MM.1S (cell line): ENCODE measurements at regions not wholly inside any gene's neighbourhood (a gene's known extent, or its start where the extent isn't known, plus 50 kb on each side); places are given as distances from the start of the nearest gene placed in this dataset.

Source experiments
- DNase-seq: peaks from one replicate; pipeline ENCODE4 v3.0.0-alpha.2; 2015
- H2AFZ ChIP-seq: fragments of 300-600 bp; sonication (generic); 2 replicates; pipeline ENCODE4 v1.6.0; 2016; ENCODE audit warnings: antibody characterized with exemption, low read length
- H3F3A ChIP-seq: fragments of 300-600 bp; sonication (generic); 2 replicates; pipeline ENCODE4 v1.6.1; 2016; ENCODE audit warnings: mild to moderate bottlenecking, antibody characterized with exemption, low read length, moderate library complexity, mixed read lengths; ENCODE audit not compliant: insufficient read depth
- H3K27ac ChIP-seq: fragments of 300-600 bp; sonication (generic); 2 replicates; pipeline ENCODE4 v1.5.1; 2016; ENCODE audit warnings: mild to moderate bottlenecking, low read length
- H3K27me3 ChIP-seq: fragments of 300-600 bp; sonication (generic); replicated peaks from 2 replicates; pipeline ENCODE4 v1.6.0; 2016; ENCODE audit warnings: low read length; ENCODE audit not compliant: insufficient read depth
- H3K36me3 ChIP-seq: fragments of 300-600 bp; sonication (generic); replicated peaks from 2 replicates; pipeline ENCODE4 v1.6.1; 2016; ENCODE audit warnings: mild to moderate bottlenecking, low read length, mixed read lengths; ENCODE audit not compliant: insufficient read depth
- H3K4me1 ChIP-seq: fragments of 300-600 bp; sonication (generic); 2 replicates; pipeline ENCODE4 v1.6.1; 2016; ENCODE audit warnings: low read length, mixed read lengths
- H3K4me2 ChIP-seq: fragments of 300-600 bp; sonication (generic); 2 replicates; pipeline ENCODE4 v1.6.0; 2016; ENCODE audit warnings: low read depth, low read length
- H3K4me3 ChIP-seq: fragments of 300-600 bp; sonication (generic); 2 replicates; pipeline ENCODE4 v1.5.1; 2016; ENCODE audit warnings: low read length, mixed read lengths
- H3K79me2 ChIP-seq: fragments of 300-600 bp; sonication (generic); 2 replicates; pipeline ENCODE4 v1.6.1; 2016; ENCODE audit warnings: mixed run types, low read length, mixed read lengths
- H3K9ac ChIP-seq: fragments of 300-600 bp; sonication (generic); 2 replicates; pipeline ENCODE4 v1.6.1; 2016; ENCODE audit warnings: low read length, mixed read lengths
- H3K9me2 ChIP-seq: fragments of 300-600 bp; sonication (generic); replicated peaks from 2 replicates; pipeline ENCODE4 v1.6.1; 2016; ENCODE audit warnings: mild to moderate bottlenecking, low read length, mixed read lengths; ENCODE audit not compliant: insufficient read depth
- H3K9me3 ChIP-seq: fragments of 300-600 bp; sonication (generic); replicated peaks from 2 replicates; pipeline ENCODE4 v1.6.1; 2016; ENCODE audit warnings: mild to moderate bottlenecking, low read length, mixed read lengths; ENCODE audit not compliant: insufficient read depth
- H4K20me1 ChIP-seq: fragments of 300-600 bp; sonication (generic); 2 replicates; pipeline ENCODE4 v1.6.1; 2016; ENCODE audit warnings: mild to moderate bottlenecking, low read length, moderate library complexity, mixed read lengths; ENCODE audit not compliant: insufficient read depth
- EZH2 ChIP-seq: fragments of 300-600 bp; sonication (generic); optimal IDR thresholded peaks from 2 replicates; pipeline ENCODE3; 2017; ENCODE audit warnings: low read depth, mild to moderate bottlenecking, antibody characterized with exemption, low read length, mixed read lengths
- EZH2phosphoT487 ChIP-seq: fragments of 300-600 bp; sonication (generic); IDR thresholded peaks from 2 replicates; pipeline ENCODE4 v1.6.1; 2018; ENCODE audit warnings: antibody characterized with exemption, low read length
- TF ChIP-seq, protein P1 (sequence below): fragments of 300-600 bp; sonication (generic); IDR thresholded peaks from 2 replicates; pipeline ENCODE4 v1.5.1; 2016; ENCODE audit warnings: antibody characterized with exemption, low read length, mixed read lengths

DNA sequence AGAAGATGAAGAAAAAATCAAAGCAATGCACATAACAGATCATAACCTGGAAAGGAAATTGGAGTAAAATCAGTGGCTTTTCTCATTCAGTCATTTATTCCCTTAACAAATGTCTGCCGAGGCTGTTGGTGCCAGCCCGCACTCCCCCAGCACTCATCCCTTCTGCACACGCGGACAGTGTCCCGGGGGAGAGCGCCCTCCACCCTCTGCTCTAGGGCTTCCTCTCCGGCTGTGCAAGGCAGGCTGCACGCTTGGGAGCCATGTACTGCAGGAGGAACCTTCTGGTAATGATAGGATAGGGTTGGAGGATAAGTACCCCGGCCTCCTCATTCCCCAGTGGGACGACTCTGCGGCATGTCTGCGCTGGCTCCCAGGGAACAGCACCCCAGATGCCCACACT is 134.5 kb downstream of the PAX1 start:
- no peak overlapping the region for H2AFZ ChIP-seq
- no peak overlapping the region for H3K27ac ChIP-seq
- H3K4me3 ChIP-seq: no peak overlapping the region
- no peaks in the 10 kb centered on the region for H3K9me3 ChIP-seq
- no peaks in the 10 kb centered on the region for H3K9me2 ChIP-seq
- H3K4me2 ChIP-seq: no peak overlapping the region
- no peak for DNase-seq
- H3K9ac ChIP-seq: no peak overlapping the region
- no peaks in the 10 kb centered on the region for H3K4me1 ChIP-seq
- no peaks in the 10 kb centered on the region for H4K20me1 ChIP-seq
- TF ChIP-seq EZH2phosphoT487: no peak
- no peak for TF ChIP-seq EZH2
- TF ChIP-seq, protein P1, sequence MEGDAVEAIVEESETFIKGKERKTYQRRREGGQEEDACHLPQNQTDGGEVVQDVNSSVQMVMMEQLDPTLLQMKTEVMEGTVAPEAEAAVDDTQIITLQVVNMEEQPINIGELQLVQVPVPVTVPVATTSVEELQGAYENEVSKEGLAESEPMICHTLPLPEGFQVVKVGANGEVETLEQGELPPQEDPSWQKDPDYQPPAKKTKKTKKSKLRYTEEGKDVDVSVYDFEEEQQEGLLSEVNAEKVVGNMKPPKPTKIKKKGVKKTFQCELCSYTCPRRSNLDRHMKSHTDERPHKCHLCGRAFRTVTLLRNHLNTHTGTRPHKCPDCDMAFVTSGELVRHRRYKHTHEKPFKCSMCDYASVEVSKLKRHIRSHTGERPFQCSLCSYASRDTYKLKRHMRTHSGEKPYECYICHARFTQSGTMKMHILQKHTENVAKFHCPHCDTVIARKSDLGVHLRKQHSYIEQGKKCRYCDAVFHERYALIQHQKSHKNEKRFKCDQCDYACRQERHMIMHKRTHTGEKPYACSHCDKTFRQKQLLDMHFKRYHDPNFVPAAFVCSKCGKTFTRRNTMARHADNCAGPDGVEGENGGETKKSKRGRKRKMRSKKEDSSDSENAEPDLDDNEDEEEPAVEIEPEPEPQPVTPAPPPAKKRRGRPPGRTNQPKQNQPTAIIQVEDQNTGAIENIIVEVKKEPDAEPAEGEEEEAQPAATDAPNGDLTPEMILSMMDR: no peak
- H3K79me2 ChIP-seq: no peaks in the 10 kb centered on the region
- no peaks in the 10 kb centered on the region for H3K27me3 ChIP-seq
- no peaks in the 10 kb centered on the region for H3K36me3 ChIP-seq
- H3F3A ChIP-seq: no peaks in the 10 kb centered on the region

DNA sequence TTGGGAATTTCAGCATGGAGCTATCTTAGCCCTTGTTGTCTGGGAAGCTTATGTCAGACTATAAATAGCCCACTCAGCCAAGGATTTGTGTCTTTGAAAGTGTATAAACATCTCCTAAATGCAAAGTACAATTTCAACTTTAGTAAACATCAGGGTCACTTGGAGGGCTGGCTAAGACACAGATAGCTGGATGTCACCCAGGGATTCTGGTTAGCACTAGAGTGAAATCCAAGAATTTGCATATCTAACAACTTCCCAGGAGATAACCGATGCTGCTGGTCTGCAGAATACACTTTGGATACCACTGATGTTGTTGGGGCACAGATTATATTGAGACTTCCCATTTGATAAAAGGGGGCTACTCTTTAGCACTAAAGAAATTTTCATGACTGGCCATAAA is 130.9 kb downstream of the PAX1 start:
- Histone ChIP-seq H3K27ac (no peak overlapping the region), H3K79me2 (no peaks in the 10 kb centered on the region), H2AFZ (no peak overlapping the region), H3K36me3 (no peaks in the 10 kb centered on the region), H3K4me2 (no peak overlapping the region), H3K4me1 (no peaks in the 10 kb centered on the region), H3K4me3 (no peak overlapping the region), H3K9me2 (no peaks in the 10 kb centered on the region), H4K20me1 (no peaks in the 10 kb centered on the region), H3K9ac (no peak overlapping the region), H3F3A (no peaks in the 10 kb centered on the region), H3K9me3 (no peaks in the 10 kb centered on the region), H3K27me3 (no peaks in the 10 kb centered on the region)
- no peak for DNase-seq
- TF ChIP-seq, protein P1: no peak
- TF ChIP-seq EZH2phosphoT487: no peak
- no peak for TF ChIP-seq EZH2

DNA sequence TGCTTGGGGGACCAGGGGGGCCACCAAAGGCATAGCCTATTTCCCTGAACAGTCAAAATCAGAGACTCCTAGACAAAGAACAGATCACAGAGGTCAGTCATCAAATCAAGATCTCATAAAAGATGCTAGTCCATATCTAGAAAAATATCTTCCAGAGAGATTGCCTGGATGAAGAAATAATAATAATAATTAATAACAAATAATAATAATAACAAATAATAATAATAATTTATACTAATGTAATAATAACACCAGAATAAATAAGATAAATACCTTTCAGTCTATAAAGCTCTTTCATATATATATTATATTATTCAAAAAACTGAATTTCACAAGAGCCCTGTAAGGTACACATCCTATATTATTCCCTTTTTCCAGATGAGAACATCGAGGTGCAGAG is 129.6 kb downstream of the PAX1 start:
- Histone ChIP-seq H3K36me3 (no peaks in the 10 kb centered on the region), H3F3A (no peaks in the 10 kb centered on the region), H3K4me2 (no peak overlapping the region), H3K4me1 (no peaks in the 10 kb centered on the region), H3K27me3 (no peaks in the 10 kb centered on the region), H3K9me2 (no peaks in the 10 kb centered on the region), H3K9me3 (no peaks in the 10 kb centered on the region), H3K27ac (no peak overlapping the region), H3K4me3 (no peak overlapping the region), H2AFZ (no peak overlapping the region), H3K9ac (no peak overlapping the region), H4K20me1 (no peaks in the 10 kb centered on the region), H3K79me2 (no peaks in the 10 kb centered on the region)
- DNase-seq: no peak
- TF ChIP-seq EZH2: no peak
- TF ChIP-seq, protein P1: no peak
- no peak for TF ChIP-seq EZH2phosphoT487
